ENCODE measurements at regions not wholly inside any gene's neighbourhood (a gene's known extent, or its start where the extent isn't known, plus 50 kb on each side); places are given as distances from the start of the nearest gene placed in this dataset.

DNA sequence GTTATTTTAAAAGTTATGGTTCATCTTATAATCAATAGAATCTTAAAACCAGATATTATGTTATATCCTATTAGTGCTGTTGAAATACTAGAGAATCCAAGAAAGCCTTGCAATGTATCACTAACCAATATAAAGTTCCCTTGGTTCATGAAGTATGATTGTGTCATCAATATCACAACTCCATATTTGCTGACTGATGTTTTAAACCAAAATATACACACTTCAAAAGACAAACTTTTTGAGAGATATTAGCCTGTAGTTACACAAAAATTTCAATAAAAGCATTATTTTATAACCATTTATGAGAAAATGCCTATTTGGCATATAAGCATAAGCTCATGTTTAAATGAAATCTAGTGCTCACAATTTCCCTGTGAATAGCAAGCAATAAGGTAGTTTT, 198.6 kb downstream of the CENPC start:
- Histone ChIP-seq H3K27me3 (no peaks in the 10 kb centered on the region), H3K4me1 (ENCODE audit: control insufficient read depth in 1 of 2, insufficient read depth in 1 of 2, low read depth in 1 of 2, low read length in 1 of 2) (no peaks in the 10 kb centered on the region), H3K9me3 (no peaks in the 10 kb centered on the region), H3K27ac (no peak overlapping the region), H3K4me3 (ENCODE audit: low read depth in 1 of 2, low read length in 1 of 2) (no peak overlapping the region), H3K36me3 (no peaks in the 10 kb centered on the region)
- TF ChIP-seq, protein P1, sequence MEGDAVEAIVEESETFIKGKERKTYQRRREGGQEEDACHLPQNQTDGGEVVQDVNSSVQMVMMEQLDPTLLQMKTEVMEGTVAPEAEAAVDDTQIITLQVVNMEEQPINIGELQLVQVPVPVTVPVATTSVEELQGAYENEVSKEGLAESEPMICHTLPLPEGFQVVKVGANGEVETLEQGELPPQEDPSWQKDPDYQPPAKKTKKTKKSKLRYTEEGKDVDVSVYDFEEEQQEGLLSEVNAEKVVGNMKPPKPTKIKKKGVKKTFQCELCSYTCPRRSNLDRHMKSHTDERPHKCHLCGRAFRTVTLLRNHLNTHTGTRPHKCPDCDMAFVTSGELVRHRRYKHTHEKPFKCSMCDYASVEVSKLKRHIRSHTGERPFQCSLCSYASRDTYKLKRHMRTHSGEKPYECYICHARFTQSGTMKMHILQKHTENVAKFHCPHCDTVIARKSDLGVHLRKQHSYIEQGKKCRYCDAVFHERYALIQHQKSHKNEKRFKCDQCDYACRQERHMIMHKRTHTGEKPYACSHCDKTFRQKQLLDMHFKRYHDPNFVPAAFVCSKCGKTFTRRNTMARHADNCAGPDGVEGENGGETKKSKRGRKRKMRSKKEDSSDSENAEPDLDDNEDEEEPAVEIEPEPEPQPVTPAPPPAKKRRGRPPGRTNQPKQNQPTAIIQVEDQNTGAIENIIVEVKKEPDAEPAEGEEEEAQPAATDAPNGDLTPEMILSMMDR (IDR thresholded peaks at IDR 0.05) = no peak

DNA sequence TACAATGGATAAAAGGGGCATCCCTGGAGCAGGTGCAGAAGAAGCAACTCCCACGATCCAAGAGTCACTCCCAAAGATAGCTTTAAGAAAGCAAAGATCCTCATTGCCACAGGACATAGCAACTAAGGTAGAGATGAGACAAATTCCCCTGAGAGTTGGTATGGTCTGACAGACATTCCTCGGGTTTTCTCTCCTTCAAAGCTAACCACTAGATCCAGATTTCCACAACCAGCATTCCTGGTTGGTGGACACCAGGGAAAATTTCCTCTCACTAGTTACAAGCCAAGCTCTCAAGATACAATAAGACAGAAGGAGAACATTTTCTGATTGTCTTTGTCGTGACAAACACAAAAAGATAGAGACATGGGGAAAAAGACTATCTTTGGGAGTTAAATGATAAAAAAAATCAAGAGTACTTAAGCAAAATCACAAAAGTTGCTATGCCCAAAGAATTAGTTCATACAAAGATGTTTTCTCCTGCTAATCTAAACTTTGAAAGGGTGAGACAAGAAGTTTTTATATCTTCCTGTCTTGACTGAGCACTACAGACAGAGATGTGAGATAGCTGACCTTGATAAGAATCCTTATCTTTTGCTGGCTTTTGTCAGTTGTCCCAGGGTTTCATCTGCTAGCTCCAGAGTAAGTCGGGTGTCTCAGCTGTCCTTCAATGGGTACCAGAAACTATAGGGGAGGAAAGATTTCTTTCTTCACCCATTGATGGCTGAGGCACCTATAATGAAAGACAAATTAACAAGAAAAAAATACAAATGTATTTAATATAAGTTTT, 200.5 kb downstream of the CENPC start:
- H3K4me3 ChIP-seq (ENCODE audit: low read depth in 1 of 2, low read length in 1 of 2) = no peak overlapping the region
- no peak overlapping the region for H3K27ac ChIP-seq
- TF ChIP-seq, protein P1 (IDR thresholded peaks at IDR 0.05) = no peak
- H3K4me1 ChIP-seq (ENCODE audit: control insufficient read depth in 1 of 2, insufficient read depth in 1 of 2, low read depth in 1 of 2, low read length in 1 of 2) = no peaks in the 10 kb centered on the region
- no peaks in the 10 kb centered on the region for H3K27me3 ChIP-seq
- H3K36me3 ChIP-seq = no peaks in the 10 kb centered on the region
- H3K9me3 ChIP-seq = no peaks in the 10 kb centered on the region

DNA sequence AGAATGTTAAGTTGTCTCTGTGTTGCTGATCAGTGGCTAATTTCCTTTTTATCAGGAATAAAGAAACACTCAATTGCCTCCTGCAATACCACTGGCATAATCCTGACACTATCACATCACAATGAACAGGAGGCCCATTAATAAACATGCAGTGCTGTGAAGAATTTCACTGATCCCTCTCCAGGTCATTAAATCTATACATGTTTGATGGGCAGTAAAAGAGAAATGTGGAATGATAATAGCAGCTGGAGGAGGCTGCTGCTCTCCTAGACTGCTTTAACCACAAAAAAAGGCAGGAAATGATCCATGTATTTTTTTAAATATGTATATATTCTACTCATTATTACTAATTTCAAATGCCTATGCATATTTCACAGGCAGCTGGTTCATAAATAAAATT, 202.1 kb downstream of the CENPC start:
- Histone ChIP-seq H3K27ac (no peak overlapping the region), H3K9me3 (no peaks in the 10 kb centered on the region), H3K36me3 (no peaks in the 10 kb centered on the region), H3K4me3 (ENCODE audit: low read depth in 1 of 2, low read length in 1 of 2) (no peak overlapping the region), H3K27me3 (no peaks in the 10 kb centered on the region), H3K4me1 (ENCODE audit: control insufficient read depth in 1 of 2, insufficient read depth in 1 of 2, low read depth in 1 of 2, low read length in 1 of 2) (no peaks in the 10 kb centered on the region)
- TF ChIP-seq, protein P1 (IDR thresholded peaks at IDR 0.05) = no peak

DNA sequence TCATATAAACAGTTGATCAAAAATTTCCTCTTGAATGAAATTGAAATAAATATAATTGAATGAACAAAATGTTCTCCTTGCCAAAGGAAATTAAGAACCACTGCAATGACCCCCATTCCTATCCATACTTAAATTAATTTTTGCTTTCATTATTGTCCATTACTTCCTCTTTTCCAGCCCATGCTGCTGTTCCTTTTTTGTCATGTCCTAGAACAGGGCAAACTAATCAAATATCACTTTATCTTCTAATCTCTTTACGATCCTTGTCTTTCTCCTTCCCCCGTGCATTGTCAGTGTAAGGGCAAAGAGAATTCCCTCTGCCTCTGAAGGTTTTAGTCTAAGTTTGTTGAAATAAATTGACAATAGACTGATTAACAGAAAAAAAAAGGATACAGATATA, 203.0 kb downstream of the CENPC start:
- no peaks in the 10 kb centered on the region for H3K27me3 ChIP-seq
- H3K4me3 ChIP-seq (ENCODE audit: low read depth in 1 of 2, low read length in 1 of 2) = no peak overlapping the region
- TF ChIP-seq, protein P1 (IDR thresholded peaks at IDR 0.05) = no peak
- H3K27ac ChIP-seq = no peak overlapping the region
- no peaks in the 10 kb centered on the region for H3K9me3 ChIP-seq
- H3K4me1 ChIP-seq (ENCODE audit: control insufficient read depth in 1 of 2, insufficient read depth in 1 of 2, low read depth in 1 of 2, low read length in 1 of 2) = no peaks in the 10 kb centered on the region
- no peaks in the 10 kb centered on the region for H3K36me3 ChIP-seq

DNA sequence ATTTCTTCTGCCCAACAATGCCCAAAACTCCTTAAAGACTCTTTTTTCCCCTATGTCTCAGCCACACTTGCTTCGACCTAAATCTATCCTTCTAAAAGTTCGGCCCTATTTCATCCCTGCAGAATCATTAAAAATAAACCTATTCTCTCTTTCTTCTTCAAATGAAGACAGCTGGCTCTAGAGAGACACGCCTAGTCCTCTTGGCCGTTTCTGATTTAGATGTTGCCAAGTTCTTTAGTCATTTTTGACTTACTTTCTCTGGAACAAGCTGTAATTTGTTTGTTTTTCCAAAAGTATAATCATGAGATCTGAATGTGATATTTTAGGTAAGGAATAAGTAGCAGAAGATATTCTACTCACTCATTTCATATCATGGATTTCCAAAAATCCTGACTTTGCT, 211.6 kb downstream of the CENPC start:
- no peaks in the 10 kb centered on the region for H3K36me3 ChIP-seq
- H3K4me3 ChIP-seq (ENCODE audit: low read depth in 1 of 2, low read length in 1 of 2) = no peak overlapping the region
- TF ChIP-seq, protein P1 (IDR thresholded peaks at IDR 0.05) = no peak
- no peak overlapping the region for H3K27ac ChIP-seq
- H3K4me1 ChIP-seq (ENCODE audit: control insufficient read depth in 1 of 2, insufficient read depth in 1 of 2, low read depth in 1 of 2, low read length in 1 of 2) = no peaks in the 10 kb centered on the region
- H3K27me3 ChIP-seq = peaks cover 16% of the 10 kb centered on the region
- H3K9me3 ChIP-seq = no peaks in the 10 kb centered on the region
